BE2C (cell line): ENCODE measurements at regions not wholly inside any gene's neighbourhood (a gene's known extent, or its start where the extent isn't known, plus 50 kb on each side); places are given as distances from the start of the nearest gene placed in this dataset.

Source experiments
- DNase-seq: peaks from one replicate; pipeline ENCODE4 v3.0.0-alpha.2; 2020
- H3K27me3 ChIP-seq: fragments of 250-450 bp; sonication (Bioruptor Pico); 2 replicates; pipeline ENCODE4 v1.5.1; 2020; ENCODE audit warnings: mild to moderate bottlenecking
- H3K36me3 ChIP-seq: fragments of 250-450 bp; sonication (Bioruptor Pico); 2 replicates; pipeline ENCODE4 v1.5.1; 2020; ENCODE audit warnings: mild to moderate bottlenecking
- H3K4me1 ChIP-seq: fragments of 250-450 bp; sonication (Bioruptor Pico); 2 replicates; pipeline ENCODE4 v1.5.1; 2020
- H3K4me3 ChIP-seq: 2 replicates; pipeline ENCODE4 v1.5.1; 2011; ENCODE audit warnings: low read depth, low read length
- H3K9me3 ChIP-seq: fragments of 250-450 bp; sonication (Bioruptor Pico); 2 replicates; pipeline ENCODE4 v1.5.1; 2020
- TF ChIP-seq, protein P1 (sequence below): IDR thresholded peaks from 2 replicates; pipeline ENCODE4 v1.5.1; 2012; ENCODE audit warnings: mild to moderate bottlenecking, low read depth, low read length

DNA sequence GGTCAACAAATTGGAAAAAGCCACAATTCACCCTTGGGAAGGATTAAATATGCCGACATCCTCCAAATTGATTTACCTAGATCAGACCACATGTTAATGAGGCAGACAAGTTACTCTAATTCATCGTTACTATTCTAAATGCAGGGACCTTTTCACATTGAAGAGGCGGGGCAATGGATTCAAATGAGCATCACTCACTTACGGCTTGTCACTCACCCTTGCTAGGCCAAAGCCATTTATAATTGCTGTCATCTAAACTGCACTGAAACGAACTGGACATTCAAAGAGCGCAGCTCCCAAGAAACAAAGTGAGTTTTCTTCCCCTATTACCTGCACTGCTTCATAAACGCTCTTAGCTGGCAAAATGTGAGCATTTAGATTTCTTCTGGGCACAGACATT is 313.9 kb downstream of the WDR72 start:
- H3K36me3 ChIP-seq = no peaks in the 10 kb centered on the region
- no peaks in the 10 kb centered on the region for H3K4me1 ChIP-seq
- no peak for DNase-seq
- no peaks in the 10 kb centered on the region for H3K27me3 ChIP-seq
- H3K9me3 ChIP-seq = no peaks in the 10 kb centered on the region
- TF ChIP-seq, protein P1, sequence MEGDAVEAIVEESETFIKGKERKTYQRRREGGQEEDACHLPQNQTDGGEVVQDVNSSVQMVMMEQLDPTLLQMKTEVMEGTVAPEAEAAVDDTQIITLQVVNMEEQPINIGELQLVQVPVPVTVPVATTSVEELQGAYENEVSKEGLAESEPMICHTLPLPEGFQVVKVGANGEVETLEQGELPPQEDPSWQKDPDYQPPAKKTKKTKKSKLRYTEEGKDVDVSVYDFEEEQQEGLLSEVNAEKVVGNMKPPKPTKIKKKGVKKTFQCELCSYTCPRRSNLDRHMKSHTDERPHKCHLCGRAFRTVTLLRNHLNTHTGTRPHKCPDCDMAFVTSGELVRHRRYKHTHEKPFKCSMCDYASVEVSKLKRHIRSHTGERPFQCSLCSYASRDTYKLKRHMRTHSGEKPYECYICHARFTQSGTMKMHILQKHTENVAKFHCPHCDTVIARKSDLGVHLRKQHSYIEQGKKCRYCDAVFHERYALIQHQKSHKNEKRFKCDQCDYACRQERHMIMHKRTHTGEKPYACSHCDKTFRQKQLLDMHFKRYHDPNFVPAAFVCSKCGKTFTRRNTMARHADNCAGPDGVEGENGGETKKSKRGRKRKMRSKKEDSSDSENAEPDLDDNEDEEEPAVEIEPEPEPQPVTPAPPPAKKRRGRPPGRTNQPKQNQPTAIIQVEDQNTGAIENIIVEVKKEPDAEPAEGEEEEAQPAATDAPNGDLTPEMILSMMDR = no peak
- no peak overlapping the region for H3K4me3 ChIP-seq

DNA sequence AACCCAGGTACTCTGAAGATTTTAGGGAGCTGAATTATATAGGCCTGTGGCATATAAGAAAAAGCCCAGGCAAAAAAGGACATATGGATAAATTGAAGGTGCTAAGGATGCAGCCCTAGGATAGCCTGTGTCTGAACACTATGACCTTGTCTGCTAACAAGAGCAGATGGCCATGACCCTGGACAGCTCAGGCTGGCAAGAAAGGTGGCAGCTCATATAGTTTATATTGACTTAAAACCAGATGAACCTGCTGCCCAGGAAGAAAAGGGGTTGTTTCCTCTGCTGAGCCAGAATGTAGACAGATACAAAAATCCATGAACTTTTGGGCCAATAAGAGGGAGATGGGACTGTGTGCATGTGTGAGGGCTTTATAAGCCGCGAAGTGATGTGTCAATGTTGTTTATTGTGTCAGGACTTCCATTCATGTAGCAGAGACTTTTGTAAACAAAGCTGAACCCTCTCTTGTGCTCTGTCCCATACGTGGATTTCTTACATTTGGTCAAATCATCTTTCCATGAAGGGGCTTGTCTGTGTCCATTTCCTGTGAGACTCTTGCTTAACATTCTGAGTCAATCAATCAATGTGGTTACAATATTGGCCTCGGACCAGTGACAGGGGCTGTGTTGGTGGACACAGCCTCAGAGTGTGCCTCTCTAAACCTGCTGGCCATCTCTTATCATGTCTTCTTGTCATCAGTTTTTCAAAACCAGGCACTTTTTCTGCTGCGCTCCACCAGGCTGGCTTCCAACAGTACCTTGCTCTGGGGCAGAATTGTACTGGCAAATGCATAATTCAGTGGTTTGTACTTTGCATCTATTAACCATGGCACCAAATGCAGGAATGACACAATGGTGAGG is 321.2 kb downstream of the WDR72 start:
- no peak for DNase-seq
- Histone ChIP-seq H3K4me3 (no peak overlapping the region), H3K4me1 (no peaks in the 10 kb centered on the region), H3K9me3 (no peaks in the 10 kb centered on the region), H3K27me3 (peaks cover 3% of the 10 kb centered on the region; the same call in 1 of the 2 replicates), H3K36me3 (no peaks in the 10 kb centered on the region)
- TF ChIP-seq, protein P1 = no peak

DNA sequence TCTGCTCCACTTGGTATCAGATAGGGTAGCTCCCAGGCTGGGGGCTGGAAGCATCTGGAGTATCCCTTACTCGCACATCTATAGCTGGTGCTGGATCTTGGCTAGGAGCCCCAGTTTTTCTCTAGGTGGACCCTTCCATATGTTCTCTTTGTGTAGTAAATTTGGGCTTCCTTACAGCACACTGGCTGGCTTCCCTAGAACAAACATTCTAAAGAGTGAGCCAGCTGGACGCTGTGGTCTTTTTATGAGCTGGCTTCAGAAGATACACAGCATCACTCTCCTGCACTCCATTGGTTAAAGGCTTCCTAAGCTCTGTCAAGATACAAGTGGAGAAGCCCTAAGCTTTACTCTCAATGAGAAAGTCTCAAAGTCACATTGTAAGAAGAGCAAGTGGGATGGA is 322.1 kb downstream of the WDR72 start:
- peaks cover 7% of the 10 kb centered on the region; the same call in 1 of the 2 replicates for H3K27me3 ChIP-seq
- no peaks in the 10 kb centered on the region for H3K9me3 ChIP-seq
- no peaks in the 10 kb centered on the region for H3K36me3 ChIP-seq
- H3K4me3 ChIP-seq = no peak overlapping the region
- TF ChIP-seq, protein P1 = no peak
- H3K4me1 ChIP-seq = no peaks in the 10 kb centered on the region
- no peak for DNase-seq

DNA sequence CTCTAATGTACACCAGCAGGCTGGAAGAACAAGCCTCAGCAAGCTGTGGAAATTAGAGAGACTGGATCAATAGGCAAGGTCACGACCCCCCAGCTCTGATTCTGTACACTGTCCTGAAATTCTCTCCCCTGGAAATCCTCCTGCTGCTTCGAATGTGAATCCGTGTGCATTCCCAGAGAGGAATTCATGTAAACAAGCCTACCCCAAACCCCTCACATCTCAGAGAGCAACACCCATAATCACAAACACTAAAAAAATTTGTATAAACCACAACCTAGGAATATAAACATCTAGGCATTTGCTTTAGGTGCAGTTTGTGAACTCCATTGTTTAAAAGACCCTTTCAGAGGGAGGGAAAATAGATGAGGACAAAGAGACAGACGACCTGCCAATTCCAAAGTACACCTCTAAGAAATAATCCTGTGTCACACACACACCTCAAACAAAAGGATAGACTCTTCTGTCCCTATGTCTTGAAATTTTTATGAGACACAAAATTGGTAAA is 325.2 kb downstream of the WDR72 start:
- no peak for DNase-seq
- TF ChIP-seq, protein P1 = no peak
- H3K9me3 ChIP-seq = no peaks in the 10 kb centered on the region

DNA sequence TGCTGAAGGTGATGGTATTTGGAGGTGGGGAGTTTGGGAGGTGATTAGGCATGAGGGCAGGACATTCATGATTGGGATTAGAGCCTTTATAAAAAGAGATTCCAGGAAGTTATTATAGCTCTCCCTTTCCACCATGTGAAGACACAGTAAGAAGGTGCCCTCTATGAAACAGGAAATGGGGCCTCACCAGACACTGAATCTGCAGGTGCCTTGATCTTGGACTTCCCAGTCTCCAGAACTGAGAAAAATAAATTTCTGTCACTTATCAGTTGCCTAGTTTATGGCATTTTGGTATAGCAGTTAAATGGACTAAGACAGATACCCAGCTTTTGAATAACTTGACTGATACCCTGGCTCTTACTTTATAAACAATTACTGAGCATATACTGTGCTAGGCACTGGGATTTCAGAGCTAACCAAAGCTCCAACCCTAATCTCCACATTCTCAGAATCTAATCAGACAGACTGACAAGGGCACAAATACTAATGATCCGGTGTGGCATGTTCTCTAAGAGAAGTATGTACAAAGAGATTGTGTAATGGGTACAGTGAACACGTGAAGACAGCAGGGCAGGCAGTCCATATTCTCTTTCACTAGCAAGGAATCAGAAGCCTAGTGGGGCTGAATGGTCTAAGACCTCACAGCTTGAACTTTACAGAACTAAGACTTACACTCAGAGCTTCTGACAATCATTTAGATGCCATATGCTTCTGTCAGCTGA is 343.1 kb downstream of the WDR72 start:
- TF ChIP-seq, protein P1 = no peak
- H3K36me3 ChIP-seq = no peaks in the 10 kb centered on the region
- DNase-seq = no peak
- H3K4me1 ChIP-seq = no peaks in the 10 kb centered on the region
- H3K27me3 ChIP-seq = no peaks in the 10 kb centered on the region; the same call in 1 of the 2 replicates
- no peak overlapping the region for H3K4me3 ChIP-seq
- H3K9me3 ChIP-seq = no peaks in the 10 kb centered on the region

More for the DNA sequence above, 325.2 kb downstream of the WDR72 start:
- Histone ChIP-seq H3K4me1 (no peaks in the 10 kb centered on the region), H3K27me3 (peaks cover 7% of the 10 kb centered on the region; the same call in 1 of the 2 replicates), H3K4me3 (no peak overlapping the region), H3K36me3 (no peaks in the 10 kb centered on the region)
